Lung (tissue), 11 donors: ENCODE measurements at regions not wholly inside any gene's neighbourhood (a gene's known extent, or its start where the extent isn't known, plus 50 kb on each side); places are given as distances from the start of the nearest gene placed in this dataset.

ENCODE experiments used
- ATAC-seq: fragments of 200-7000 bp; cut with Tn5 transposase; one replicate; pipeline ENCODE4 v1.9.1; 2020; ENCODE audit warnings: moderate number of reproducible peaks; ENCODE audit not compliant: insufficient read depth, low FRiP score
- DNase-seq, 3 donors: peaks; one replicate each; pipeline ENCODE4 v3.0.0-alpha.2; 2013 to 2017
- H3K27ac ChIP-seq, 2 donors: one replicate each; pipeline ENCODE4 v1.5.1; 2013; ENCODE audit warnings: mild to moderate bottlenecking in 2 of 2, moderate library complexity in 2 of 2, control low read depth in 1 of 2, inconsistent platforms in 1 of 2, low read depth in 1 of 2, low read length in 1 of 2
- H3K27me3 ChIP-seq, 3 donors: one replicate each; pipeline ENCODE4 v1.5.1; 2013; ENCODE audit warnings: low read length in 2 of 3; ENCODE audit not compliant: control insufficient read depth in 3 of 3, insufficient read depth in 3 of 3
- H3K36me3 ChIP-seq, 4 donors: one replicate each; pipeline ENCODE4 v1.5.1; 2013; ENCODE audit warnings: low read length in 4 of 4, mild to moderate bottlenecking in 1 of 4, moderate library complexity in 1 of 4; ENCODE audit not compliant: control insufficient read depth in 4 of 4, insufficient read depth in 4 of 4
- H3K4me1 ChIP-seq, 5 donors: one replicate each; pipeline ENCODE4 v1.5.1; 2013; ENCODE audit warnings: low read length in 5 of 5, mild to moderate bottlenecking in 2 of 5, moderate library complexity in 1 of 5; ENCODE audit not compliant: control insufficient read depth in 5 of 5, insufficient read depth in 5 of 5
- H3K4me3 ChIP-seq: one replicate; pipeline ENCODE4 v1.5.1; 2013; ENCODE audit warnings: mild to moderate bottlenecking, control low read depth, moderate library complexity
- H3K9ac ChIP-seq, 2 donors: one replicate each; pipeline ENCODE4 v1.5.1; 2013; ENCODE audit warnings: low read length in 2 of 2, control low read depth in 1 of 2; ENCODE audit not compliant: insufficient read depth in 1 of 2
- H3K9me3 ChIP-seq, 4 donors: one replicate each; pipeline ENCODE4 v1.5.1; 2013; ENCODE audit warnings: low read length in 3 of 4, mild to moderate bottlenecking in 1 of 4, moderate library complexity in 1 of 4; ENCODE audit not compliant: control insufficient read depth in 4 of 4, insufficient read depth in 3 of 4
- WGBS, 2 donors: extraction: QIAGEN DNeasy Blood & Tissue Kit; methylation state at CpG; one replicate each; pipeline ENCODE4 v1.1.7; 2013; 5-methylcytosine and 5-hydroxymethylcytosine counted together
- TF ChIP-seq, protein P1 (sequence below): IDR thresholded peaks from 2 replicates; pipeline ENCODE4 v1.5.1; 2012; ENCODE audit warnings: mild to moderate bottlenecking; ENCODE audit errors: control extremely low read depth, extremely low read depth
- donor health status: control.
- donor health status: control.
- donor health status: Bipolar disorder and iron deficiency.
- donor health status: healthy.
- donor health status: DM: yes; HTN: yes; CAD: no.

DNA sequence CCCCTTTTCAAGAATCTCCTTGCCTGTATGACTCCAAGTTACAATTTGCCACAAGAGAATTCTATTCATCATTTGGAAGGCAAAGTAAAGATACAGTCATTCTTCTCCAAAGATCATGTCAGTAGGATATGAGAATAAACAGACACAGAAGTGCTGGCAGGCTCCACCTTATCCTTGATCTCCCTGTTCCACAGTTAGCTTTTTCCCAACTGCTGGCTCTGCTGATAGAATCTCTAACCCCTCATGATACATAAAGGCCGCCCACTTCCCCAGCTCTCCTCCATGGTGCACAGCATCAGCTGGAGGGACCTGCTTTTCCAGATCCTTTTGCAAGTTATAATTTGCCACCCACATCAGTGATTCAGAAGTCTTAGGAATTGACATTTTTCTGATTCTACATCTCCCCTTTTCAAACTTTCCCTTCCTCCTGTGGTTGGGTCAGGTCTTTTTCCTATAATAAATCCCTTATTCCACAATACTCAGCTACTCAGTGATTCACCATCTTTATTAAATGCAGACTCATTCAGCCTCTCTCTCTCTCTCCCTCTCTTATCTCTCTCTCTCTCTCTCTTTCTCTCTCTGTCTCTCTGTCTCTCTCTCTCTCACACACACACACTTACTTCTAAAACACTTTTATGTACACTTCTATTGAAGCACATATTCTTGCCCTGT is 465.4 kb downstream of the GBE1 start:
- Histone ChIP-seq H3K9me3 (no peaks in the 10 kb centered on the region), H3K27me3 (no peaks in the 10 kb centered on the region), H3K4me3 (no peak overlapping the region), H3K4me1 (peaks cover 0 to 7% (median 0%) of the 10 kb centered on the region in 5 donors), H3K27ac (no peak overlapping the region), H3K9ac (no peak overlapping the region), H3K36me3 (no peaks in the 10 kb centered on the region)
- DNase-seq (no peak), ATAC-seq (no peak)
- WGBS, 2 donors: 92 to 96% methylated on average over 1 of the region's 1 CpG
- TF ChIP-seq, protein P1, sequence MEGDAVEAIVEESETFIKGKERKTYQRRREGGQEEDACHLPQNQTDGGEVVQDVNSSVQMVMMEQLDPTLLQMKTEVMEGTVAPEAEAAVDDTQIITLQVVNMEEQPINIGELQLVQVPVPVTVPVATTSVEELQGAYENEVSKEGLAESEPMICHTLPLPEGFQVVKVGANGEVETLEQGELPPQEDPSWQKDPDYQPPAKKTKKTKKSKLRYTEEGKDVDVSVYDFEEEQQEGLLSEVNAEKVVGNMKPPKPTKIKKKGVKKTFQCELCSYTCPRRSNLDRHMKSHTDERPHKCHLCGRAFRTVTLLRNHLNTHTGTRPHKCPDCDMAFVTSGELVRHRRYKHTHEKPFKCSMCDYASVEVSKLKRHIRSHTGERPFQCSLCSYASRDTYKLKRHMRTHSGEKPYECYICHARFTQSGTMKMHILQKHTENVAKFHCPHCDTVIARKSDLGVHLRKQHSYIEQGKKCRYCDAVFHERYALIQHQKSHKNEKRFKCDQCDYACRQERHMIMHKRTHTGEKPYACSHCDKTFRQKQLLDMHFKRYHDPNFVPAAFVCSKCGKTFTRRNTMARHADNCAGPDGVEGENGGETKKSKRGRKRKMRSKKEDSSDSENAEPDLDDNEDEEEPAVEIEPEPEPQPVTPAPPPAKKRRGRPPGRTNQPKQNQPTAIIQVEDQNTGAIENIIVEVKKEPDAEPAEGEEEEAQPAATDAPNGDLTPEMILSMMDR: no peak

DNA sequence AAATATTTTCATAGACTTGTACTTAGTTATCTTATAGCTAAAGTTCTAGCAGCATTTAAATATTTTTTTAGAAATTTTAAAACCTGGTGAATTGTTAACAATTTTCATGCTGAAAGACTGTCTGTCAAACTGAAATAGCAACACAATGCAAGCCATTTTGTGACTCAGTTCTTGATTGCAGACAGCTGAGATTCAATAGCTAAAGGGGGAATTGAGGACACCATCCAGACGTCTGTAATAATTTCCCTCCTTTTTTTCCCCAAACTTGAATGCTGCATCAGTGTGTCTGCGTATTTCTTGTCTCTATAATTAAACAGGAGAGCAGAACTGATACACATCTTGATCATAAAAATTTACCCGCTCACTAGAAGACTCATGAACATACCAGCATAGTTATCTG is 468.3 kb downstream of the GBE1 start:
- no peak overlapping the region for H3K27ac ChIP-seq
- no peak for ATAC-seq
- 83 to 87% methylated on average over 3 of the region's 3 CpGs for WGBS, 2 donors
- no peaks in the 10 kb centered on the region for H3K36me3 ChIP-seq
- H3K4me1 ChIP-seq: no peaks in the 10 kb centered on the region
- H3K9me3 ChIP-seq: no peaks in the 10 kb centered on the region
- DNase-seq: no peak
- H3K9ac ChIP-seq: no peak overlapping the region
- TF ChIP-seq, protein P1: no peak
- H3K27me3 ChIP-seq: no peaks in the 10 kb centered on the region
- H3K4me3 ChIP-seq: no peak overlapping the region

DNA sequence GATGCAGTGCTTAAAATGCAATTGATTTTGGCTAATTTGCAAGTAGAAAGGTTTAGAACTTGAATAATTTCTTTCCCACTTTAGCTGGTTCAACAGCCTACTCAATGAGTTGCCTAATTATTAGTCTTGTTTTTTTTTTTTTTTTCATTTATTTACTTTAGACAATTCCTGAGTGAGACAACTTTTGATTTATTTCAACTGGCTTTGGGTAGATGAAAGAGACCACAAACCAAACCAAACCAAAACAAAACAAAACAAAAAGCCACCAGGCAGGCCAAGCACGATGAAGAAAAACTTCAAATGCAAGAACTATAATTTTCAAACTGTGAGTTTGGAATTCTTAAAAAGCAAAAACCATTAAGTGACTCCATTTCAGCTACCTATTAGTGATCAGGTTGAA is 469.9 kb downstream of the GBE1 start:
- WGBS, 2 donors: 35 to 56% methylated on average over 1 of the region's 1 CpG
- ATAC-seq (no peak), DNase-seq (no peak)
- TF ChIP-seq, protein P1: no peak
- no peaks in the 10 kb centered on the region for H3K36me3 ChIP-seq
- no peak overlapping the region for H3K4me3 ChIP-seq
- H3K9ac ChIP-seq: no peak overlapping the region
- H3K27ac ChIP-seq: no peak overlapping the region
- H3K4me1 ChIP-seq: no peaks in the 10 kb centered on the region
- H3K9me3 ChIP-seq: no peaks in the 10 kb centered on the region
- no peaks in the 10 kb centered on the region for H3K27me3 ChIP-seq

DNA sequence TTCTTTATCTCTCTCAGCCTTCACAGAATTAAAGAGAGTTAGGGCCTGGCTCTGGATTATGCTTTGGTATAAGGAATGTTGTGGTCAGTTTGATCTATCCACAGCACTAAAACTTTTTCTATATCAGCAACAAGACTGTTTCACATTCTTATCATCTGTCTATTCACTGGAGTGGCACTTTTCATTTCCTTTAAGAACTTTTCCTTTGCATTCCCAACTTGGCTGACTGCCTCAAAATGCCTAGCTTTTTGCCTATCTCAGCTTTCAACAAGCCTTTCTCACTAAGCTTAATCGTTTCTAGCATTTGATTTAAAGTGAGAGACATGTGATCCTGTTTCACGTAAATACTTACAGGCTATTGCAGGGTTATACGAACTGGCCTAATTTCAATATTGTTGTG is 471.8 kb downstream of the GBE1 start:
- Histone ChIP-seq H3K9me3 (no peaks in the 10 kb centered on the region), H3K4me1 (no peaks in the 10 kb centered on the region), H3K36me3 (no peaks in the 10 kb centered on the region), H3K27ac (no peak overlapping the region), H3K4me3 (no peak overlapping the region), H3K9ac (no peak overlapping the region), H3K27me3 (no peaks in the 10 kb centered on the region)
- TF ChIP-seq, protein P1: no peak
- DNase-seq (peak; percentile 21 to 74 (median 35)), ATAC-seq (no peak)
- 62 to 73% methylated on average over 3 of the region's 3 CpGs for WGBS, 2 donors
